Liver (tissue), 8 donors: ENCODE measurements at regions not wholly inside any gene's neighbourhood (a gene's known extent, or its start where the extent isn't known, plus 50 kb on each side); places are given as distances from the start of the nearest gene placed in this dataset.

ENCODE experiments used
- DNase-seq: peaks from one replicate; pipeline ENCODE4 v3.0.0-alpha.2; 2017; ENCODE audit warnings: low spot score
- H3K27ac ChIP-seq, 2 donors: one replicate each; pipeline ENCODE4 v1.7.0; 2013; ENCODE audit warnings: inconsistent platforms in 2 of 2, low read length in 2 of 2, control low read depth in 1 of 2, low read depth in 1 of 2, mild to moderate bottlenecking in 1 of 2
- H3K27me3 ChIP-seq, 4 donors: one replicate each; pipeline versions ENCODE4 v1.6.1 to v1.7.0; 2013; ENCODE audit warnings: low read length in 3 of 4, inconsistent platforms in 1 of 4, mild to moderate bottlenecking in 1 of 4, moderate library complexity in 1 of 4; ENCODE audit not compliant: control insufficient read depth in 4 of 4, insufficient read depth in 4 of 4
- H3K36me3 ChIP-seq, 4 donors: one replicate each; pipeline versions ENCODE4 v1.6.1 to v1.7.0; 2013; ENCODE audit warnings: low read length in 3 of 4, mild to moderate bottlenecking in 3 of 4, low read depth in 1 of 4, moderate library complexity in 1 of 4; ENCODE audit not compliant: control insufficient read depth in 4 of 4, insufficient read depth in 3 of 4
- H3K4me1 ChIP-seq, 4 donors: one replicate each; pipeline versions ENCODE4 v1.6.1 to v1.7.0; 2013; ENCODE audit warnings: low read length in 3 of 4, mild to moderate bottlenecking in 3 of 4, moderate library complexity in 1 of 4; ENCODE audit not compliant: control insufficient read depth in 4 of 4, insufficient read depth in 4 of 4
- H3K4me3 ChIP-seq, 3 donors: one replicate each; pipeline versions ENCODE4 v1.6.1 to v1.7.0; 2013; ENCODE audit warnings: low read length in 3 of 3, control low read depth in 1 of 3, low read depth in 1 of 3, mild to moderate bottlenecking in 1 of 3
- H3K9ac ChIP-seq, 2 donors: one replicate each; pipeline ENCODE4 v1.7.0; 2013; ENCODE audit warnings: low read length in 2 of 2, mild to moderate bottlenecking in 2 of 2, moderate library complexity in 2 of 2, control low read depth in 1 of 2, low read depth in 1 of 2
- H3K9me3 ChIP-seq, 4 donors: one replicate each; pipeline versions ENCODE4 v1.6.1 to v1.7.0; 2013; ENCODE audit warnings: low read length in 3 of 4; ENCODE audit not compliant: control insufficient read depth in 4 of 4
- ATF3 ChIP-seq: IDR thresholded peaks from 2 replicates; pipeline ENCODE4 v1.6.1; 2016; ENCODE audit warnings: antibody characterized with exemption
- CTCF ChIP-seq: fragments of 150-350 bp; IDR thresholded peaks from 2 replicates; pipeline ENCODE4 v1.5.1; 2017; ENCODE audit warnings: improper control_type of control experiment, low read depth, low read length; ENCODE audit not compliant: missing input control
- EGR1 ChIP-seq, 2 donors: IDR thresholded peaks; 2 replicates each; pipeline ENCODE4 v1.6.1; 2016 to 2018; ENCODE audit warnings: antibody characterized with exemption in 2 of 2, low read depth in 2 of 2
- FOXA1 ChIP-seq: IDR thresholded peaks from 2 replicates; pipeline ENCODE4 v1.6.1; 2016; ENCODE audit warnings: antibody characterized with exemption
- FOXA2 ChIP-seq: IDR thresholded peaks from 2 replicates; pipeline ENCODE4 v1.6.1; 2016; ENCODE audit warnings: antibody characterized with exemption
- GABPA ChIP-seq, 2 donors: IDR thresholded peaks in 1 of 2; conservative IDR thresholded peaks in 1 of 2; 2 replicates each; pipeline ENCODE4 v1.6.1; 2016; ENCODE audit warnings: antibody characterized with exemption in 2 of 2, mild to moderate bottlenecking in 1 of 2, moderate library complexity in 1 of 2
- HNF4A ChIP-seq, 2 donors: conservative IDR thresholded peaks; 2 replicates each; pipeline ENCODE4 v1.6.1; 2016; ENCODE audit warnings: antibody characterized with exemption in 2 of 2, mild to moderate bottlenecking in 2 of 2
- JUND ChIP-seq, 2 donors: IDR thresholded peaks; 2 replicates each; pipeline ENCODE4 v1.6.1; 2016; ENCODE audit warnings: antibody characterized with exemption in 2 of 2
- MAX ChIP-seq: IDR thresholded peaks from 2 replicates; pipeline ENCODE4 v1.6.1; 2016; ENCODE audit warnings: antibody characterized with exemption
- NR2F2 ChIP-seq: IDR thresholded peaks from 2 replicates; pipeline ENCODE4 v1.6.1; 2016; ENCODE audit warnings: antibody characterized with exemption
- RAD21 ChIP-seq, 2 donors: IDR thresholded peaks; 2 replicates each; pipeline ENCODE4 v1.6.1; 2016; ENCODE audit warnings: antibody characterized with exemption in 2 of 2, mild to moderate bottlenecking in 2 of 2
- REST ChIP-seq: IDR thresholded peaks from 2 replicates; pipeline ENCODE4 v1.6.1; 2016; ENCODE audit warnings: antibody characterized with exemption, mild to moderate bottlenecking
- RXRA ChIP-seq, 2 donors: IDR thresholded peaks; 2 replicates each; pipeline ENCODE4 v1.6.1; 2017 to 2018; ENCODE audit warnings: antibody characterized with exemption in 2 of 2, mild to moderate bottlenecking in 1 of 2
- SP1 ChIP-seq: IDR thresholded peaks from 2 replicates; pipeline ENCODE4 v1.6.1; 2018; ENCODE audit warnings: antibody characterized with exemption, mild to moderate bottlenecking
- TAF1 ChIP-seq: conservative IDR thresholded peaks from 2 replicates; pipeline ENCODE4 v1.6.1; 2016; ENCODE audit warnings: antibody characterized with exemption, mild to moderate bottlenecking
- YY1 ChIP-seq: IDR thresholded peaks from 2 replicates; pipeline ENCODE4 v1.6.1; 2016; ENCODE audit warnings: antibody characterized with exemption, mild to moderate bottlenecking
- ZBTB33 ChIP-seq: IDR thresholded peaks from 2 replicates; pipeline ENCODE4 v1.6.1; 2016; ENCODE audit warnings: antibody characterized with exemption
- WGBS: extraction: QIAGEN DNeasy Blood & Tissue Kit; methylation state at CpG from one replicate; pipeline ENCODE4 v1.1.7; 2013; 5-methylcytosine and 5-hydroxymethylcytosine counted together
- donor health status: healthy.
- donor health status: healthy.
- donor health status: healthy.
- donor health status: healthy.
- donor health status: healthy.

GRCh38 chr15:95125803-95126202 is 894.4 kb downstream of the MCTP2 start:
- 78% methylated on average over 2 of the region's 2 CpGs for WGBS
- Histone ChIP-seq H3K36me3 (no peaks in the 10 kb centered on the region), H3K4me3 (no peak overlapping the region), H3K9ac (no peak overlapping the region), H3K27ac (no peak overlapping the region), H3K4me1 (no peaks in the 10 kb centered on the region), H3K27me3 (no peaks in the 10 kb centered on the region), H3K9me3 (no peaks in the 10 kb centered on the region)
- TF ChIP-seq EGR1 (IDR thresholded peaks at IDR 0.05; ENCODE audit: low read depth in 2 of 2): no peak
- no peak for TF ChIP-seq MAX
- no peak for TF ChIP-seq ATF3
- no peak for TF ChIP-seq HNF4A (conservative IDR thresholded peaks at IDR 0.05)
- TF ChIP-seq FOXA1: no peak
- no peak for TF ChIP-seq JUND (IDR thresholded peaks at IDR 0.05)
- no peak for TF ChIP-seq REST
- no peak for TF ChIP-seq GABPA (IDR thresholded peaks at IDR 0.05 in 1 of 2, conservative IDR thresholded peaks at IDR 0.05 in 1 of 2)
- TF ChIP-seq TAF1: no peak
- TF ChIP-seq CTCF: no peak
- TF ChIP-seq ZBTB33: no peak
- no peak for TF ChIP-seq FOXA2
- TF ChIP-seq NR2F2: no peak
- no peak for TF ChIP-seq RXRA (IDR thresholded peaks at IDR 0.05)
- no peak for DNase-seq

GRCh38 chr15:95127356-95127755 is 896.0 kb downstream of the MCTP2 start:
- no peak for DNase-seq
- Histone ChIP-seq H3K27ac (no peak overlapping the region), H3K9me3 (no peaks in the 10 kb centered on the region), H3K4me1 (no peaks in the 10 kb centered on the region), H3K36me3 (no peaks in the 10 kb centered on the region), H3K4me3 (no peak overlapping the region), H3K27me3 (no peaks in the 10 kb centered on the region), H3K9ac (no peak overlapping the region)
- WGBS: 57% methylated on average over 3 of the region's 3 CpGs
- TF ChIP-seq TAF1: no peak
- TF ChIP-seq RAD21 (IDR thresholded peaks at IDR 0.05): no peak
- TF ChIP-seq YY1: no peak
- no peak for TF ChIP-seq RXRA (IDR thresholded peaks at IDR 0.05)
- TF ChIP-seq FOXA2: no peak
- no peak for TF ChIP-seq SP1
- TF ChIP-seq HNF4A (conservative IDR thresholded peaks at IDR 0.05): no peak
- TF ChIP-seq NR2F2: no peak
- TF ChIP-seq CTCF: no peak
